WERI-Rb-1 (cell line): ENCODE measurements at regions not wholly inside any gene's neighbourhood (a gene's known extent, or its start where the extent isn't known, plus 50 kb on each side); places are given as distances from the start of the nearest gene placed in this dataset.

Experiments
- DNase-seq: peaks from one replicate; pipeline ENCODE4 v3.0.0-alpha.2; 2020
- H3K27ac ChIP-seq: fragments of 250-450 bp; sonication (Bioruptor Pico); 2 replicates; pipeline ENCODE4 v1.5.1; 2020; ENCODE audit warnings: mild to moderate bottlenecking, moderate library complexity
- H3K27me3 ChIP-seq: fragments of 250-450 bp; sonication (Bioruptor Pico); 2 replicates; pipeline ENCODE4 v1.5.1; 2021; ENCODE audit warnings: mild to moderate bottlenecking, low read depth, moderate library complexity; ENCODE audit not compliant: insufficient read depth, severe bottlenecking
- H3K36me3 ChIP-seq: fragments of 250-450 bp; sonication (Bioruptor Pico); 2 replicates; pipeline ENCODE4 v1.5.1; 2020; ENCODE audit warnings: mild to moderate bottlenecking, moderate library complexity
- H3K4me3 ChIP-seq: 2 replicates; pipeline ENCODE4 v1.5.1; 2011; ENCODE audit warnings: low read depth, mild to moderate bottlenecking, control low read depth, low read length
- H3K9me3 ChIP-seq: fragments of 250-450 bp; sonication (Bioruptor Pico); 2 replicates; pipeline ENCODE4 v1.5.1; 2021; ENCODE audit warnings: mild to moderate bottlenecking, moderate library complexity; ENCODE audit not compliant: severe bottlenecking
- CTCF ChIP-seq: IDR thresholded peaks from 2 replicates; pipeline ENCODE4 v1.5.1; 2011; ENCODE audit warnings: low read depth, mild to moderate bottlenecking, control low read depth, inconsistent platforms, low read length

- no peak for DNase-seq
- Histone ChIP-seq H3K9me3 (no peaks in the 10 kb centered on the region), H3K27me3 (no peaks in the 10 kb centered on the region), H3K36me3 (no peaks in the 10 kb centered on the region), H3K27ac (no peak overlapping the region; the same call in 1 of the 2 replicates), H3K4me3 (no peak overlapping the region)
- no peak for TF ChIP-seq CTCF
Measured at GRCh38 chr7:131652194-131652593, 95.8 kb upstream of the PODXL start.

DNA sequence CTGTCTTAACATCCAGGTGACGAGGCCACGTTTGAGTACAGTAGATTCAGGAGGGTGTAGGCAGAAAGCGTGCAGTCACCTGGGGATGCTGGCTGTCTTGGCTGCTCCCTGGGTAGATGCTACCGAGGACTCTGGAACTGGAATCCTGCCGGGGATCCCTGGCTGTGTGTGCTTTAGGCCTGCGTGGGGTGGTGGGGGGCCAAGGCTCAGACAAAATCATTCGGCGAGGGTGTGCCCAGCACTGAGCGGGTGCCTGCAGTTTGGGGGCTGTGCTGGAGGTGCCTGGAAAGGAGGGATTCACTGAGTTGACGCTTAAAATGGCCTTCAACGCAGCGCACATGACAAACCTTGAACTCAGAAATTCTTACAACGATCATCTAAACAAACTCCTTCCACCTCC lies 93.5 kb upstream of the PODXL start:
- Histone ChIP-seq H3K27me3 (no peaks in the 10 kb centered on the region), H3K4me3 (no peak overlapping the region), H3K27ac (no peak overlapping the region), H3K36me3 (no peaks in the 10 kb centered on the region), H3K9me3 (no peaks in the 10 kb centered on the region)
- no peak for TF ChIP-seq CTCF
- DNase-seq = no peak

DNA sequence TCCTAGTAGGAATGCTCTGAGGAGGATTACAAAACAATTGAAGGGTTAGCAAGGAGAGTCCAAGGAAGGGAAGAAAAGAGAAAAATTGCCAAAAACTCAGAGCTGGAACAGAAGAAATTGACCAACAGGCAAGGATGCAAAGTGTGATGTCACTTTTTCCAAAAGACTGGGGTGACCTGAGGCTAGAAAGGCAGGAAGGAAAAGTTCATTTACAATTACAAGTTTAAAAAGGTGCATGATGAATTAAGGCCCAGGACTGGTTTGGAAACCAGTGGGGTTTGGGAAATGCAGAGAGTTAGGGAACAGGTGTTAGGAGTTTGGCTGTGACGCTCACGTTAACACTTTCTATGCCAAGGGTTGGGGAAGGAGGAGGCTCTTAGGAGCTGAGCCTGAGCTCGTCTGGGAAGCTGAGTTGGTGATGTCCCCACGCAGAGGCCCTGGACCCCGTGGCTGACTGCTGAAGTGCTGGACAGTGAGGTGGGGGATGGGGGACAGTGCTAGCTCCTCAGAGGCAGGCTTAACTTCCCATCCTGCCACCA lies 92.6 kb upstream of the PODXL start:
- no peak for TF ChIP-seq CTCF
- no peak overlapping the region for H3K4me3 ChIP-seq
- no peak overlapping the region for H3K27ac ChIP-seq
- no peaks in the 10 kb centered on the region for H3K36me3 ChIP-seq
- no peaks in the 10 kb centered on the region for H3K9me3 ChIP-seq
- no peak for DNase-seq
- H3K27me3 ChIP-seq = no peaks in the 10 kb centered on the region

DNA sequence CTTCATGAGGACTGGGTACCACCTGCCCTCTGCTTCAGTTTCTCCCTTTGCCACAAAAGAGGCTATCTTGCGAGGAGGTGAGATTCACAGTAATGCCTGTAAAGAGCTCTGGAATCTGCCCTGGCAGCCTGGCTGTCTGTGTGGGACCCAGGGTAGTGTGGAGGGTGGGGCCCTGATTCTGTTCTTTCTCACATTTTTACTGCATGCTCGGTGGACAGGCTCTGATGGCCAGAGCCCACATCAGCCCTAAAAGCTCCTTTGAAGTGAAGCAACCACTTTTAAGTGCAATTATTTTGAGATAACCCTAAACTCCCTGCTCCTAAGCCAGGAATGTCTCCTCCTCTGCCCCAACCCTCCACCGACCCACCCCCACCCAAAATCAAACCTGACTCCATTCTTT lies 92.1 kb upstream of the PODXL start:
- Histone ChIP-seq H3K36me3 (no peaks in the 10 kb centered on the region), H3K9me3 (no peaks in the 10 kb centered on the region), H3K27ac (no peak overlapping the region), H3K27me3 (no peaks in the 10 kb centered on the region), H3K4me3 (no peak overlapping the region)
- DNase-seq = no peak
- no peak for TF ChIP-seq CTCF

- Histone ChIP-seq H3K9me3 (no peaks in the 10 kb centered on the region), H3K36me3 (no peaks in the 10 kb centered on the region), H3K4me3 (no peak overlapping the region), H3K27me3 (no peaks in the 10 kb centered on the region), H3K27ac (no peak overlapping the region)
- no peak for TF ChIP-seq CTCF
- no peak for DNase-seq
Measured at GRCh38 chr7:131646203-131646602, 89.8 kb upstream of the PODXL start.

DNA sequence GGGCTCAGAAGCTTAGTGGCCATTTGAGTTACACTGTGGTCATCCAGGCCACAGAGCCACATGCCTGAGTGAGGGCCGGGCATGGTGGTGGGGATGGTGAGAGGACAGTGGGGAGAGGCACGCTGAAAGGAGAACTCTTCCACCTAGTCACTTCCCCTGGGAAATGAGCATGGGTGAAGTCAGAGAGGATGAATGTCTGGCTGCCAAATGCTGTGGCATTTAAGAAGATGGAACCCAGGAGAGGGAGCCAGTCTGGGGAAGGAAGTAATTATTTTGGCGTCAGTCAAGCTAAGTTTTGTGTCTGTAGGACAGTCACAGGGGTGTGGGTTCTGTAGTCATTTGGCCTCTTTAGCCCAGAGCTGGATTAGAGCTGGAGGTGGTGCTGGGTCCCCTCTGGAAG lies 86.0 kb upstream of the PODXL start:
- no peak for DNase-seq
- no peaks in the 10 kb centered on the region for H3K36me3 ChIP-seq
- H3K4me3 ChIP-seq = no peak overlapping the region
- H3K27ac ChIP-seq = peak overlapping the region; percentile 77
- no peak for TF ChIP-seq CTCF
- no peaks in the 10 kb centered on the region for H3K27me3 ChIP-seq
- no peaks in the 10 kb centered on the region for H3K9me3 ChIP-seq
